H1 (cell line): ENCODE measurements at regions not wholly inside any gene's neighbourhood (a gene's known extent, or its start where the extent isn't known, plus 50 kb on each side); places are given as distances from the start of the nearest gene placed in this dataset.

Experiments
- BCL11A ChIP-seq, 2 experiments: IDR thresholded peaks; one replicate each; pipeline ENCODE4 v1.6.1; 2011; ENCODE audit warnings: low read depth in 2 of 2, low read length in 2 of 2, mild to moderate bottlenecking in 2 of 2
- RAD21 ChIP-seq, 2 experiments: IDR thresholded peaks in 1 of 2; conservative IDR thresholded peaks in 1 of 2; 2 replicates each; pipeline ENCODE4 v1.6.1; 2011; ENCODE audit warnings: low read depth in 2 of 2, low read length in 2 of 2, improper control_type of control experiment in 1 of 2, inconsistent platforms in 1 of 2, mild to moderate bottlenecking in 1 of 2, moderate library complexity in 1 of 2

DNA sequence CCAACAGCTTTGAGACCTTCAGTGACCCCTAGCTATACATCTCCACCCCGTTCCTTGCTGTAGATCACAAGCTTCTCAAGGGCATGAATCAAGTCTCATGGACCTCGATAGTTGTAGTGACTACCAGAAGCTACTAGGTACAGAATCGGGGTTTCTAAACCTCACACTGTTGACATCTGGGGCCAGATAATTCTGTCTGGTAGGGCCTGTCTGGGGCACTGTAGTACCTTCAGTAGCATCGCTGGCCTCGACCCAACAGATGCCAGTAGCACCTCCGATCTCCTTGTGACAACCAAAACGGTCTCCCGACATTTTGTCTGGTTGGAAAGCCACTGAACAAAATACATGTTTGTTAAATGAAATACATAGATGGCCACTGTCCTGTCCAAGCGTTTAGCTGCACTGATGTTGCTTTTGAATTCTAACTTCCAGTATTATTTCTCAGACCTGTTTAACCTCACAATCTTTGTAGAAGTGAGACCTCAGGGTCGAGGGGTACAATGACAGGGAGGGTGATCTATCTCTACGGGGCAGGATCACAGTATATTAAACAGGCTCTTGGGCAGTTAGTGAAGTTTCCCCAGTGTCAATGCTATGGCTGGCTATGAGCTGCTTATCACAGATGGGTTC is 262.5 kb upstream of the IGF1R start (continued):
- TF ChIP-seq RAD21 (IDR thresholded peaks at IDR 0.05 in 1 of 2, conservative IDR thresholded peaks at IDR 0.05 in 1 of 2; ENCODE audit: low read depth in 2 of 2, low read length in 2 of 2) (no peak), BCL11A (IDR thresholded peaks at IDR 0.05; ENCODE audit: low read depth in 2 of 2, low read length in 2 of 2) (no peak)
